HL-60 (cell line): ENCODE measurements at regions not wholly inside any gene's neighbourhood (a gene's known extent, or its start where the extent isn't known, plus 50 kb on each side); places are given as distances from the start of the nearest gene placed in this dataset.

Experiments
- DNase-seq, 2 experiments: peaks; one replicate each; pipeline ENCODE4 v3.0.0-alpha.2; 2010 to 2020; ENCODE audit warnings: low read depth in 1 of 2, low spot score in 1 of 2
- H3K27ac ChIP-seq: fragments of 250-450 bp; sonication (Bioruptor Pico); replicated peaks from 2 replicates; pipeline ENCODE4 v1.5.1; 2020; ENCODE audit warnings: mild to moderate bottlenecking, moderate library complexity
- H3K27me3 ChIP-seq: fragments of 250-450 bp; sonication (Bioruptor Pico); 2 replicates; pipeline ENCODE4 v1.5.1; 2021; ENCODE audit warnings: mild to moderate bottlenecking, moderate library complexity; ENCODE audit not compliant: insufficient read depth, poor library complexity, severe bottlenecking
- H3K4me3 ChIP-seq: replicated peaks from 2 replicates; pipeline ENCODE4 v1.5.1; 2011; ENCODE audit warnings: mild to moderate bottlenecking, control low read depth, low read length; ENCODE audit not compliant: insufficient read depth
- GABPA ChIP-seq: IDR thresholded peaks from 2 replicates; pipeline ENCODE4 v1.6.1; 2012; ENCODE audit warnings: low read depth
- POLR2AphosphoS5 ChIP-seq: IDR thresholded peaks from 2 replicates; pipeline ENCODE4 v1.6.1; 2012; ENCODE audit warnings: low read depth
- SPI1 ChIP-seq: IDR thresholded peaks from 2 replicates; pipeline ENCODE4 v1.6.1; 2012; ENCODE audit warnings: low read depth, mild to moderate bottlenecking, borderline replicate concordance
- TF ChIP-seq, protein P1 (sequence below): IDR thresholded peaks from 2 replicates; pipeline ENCODE4 v1.6.1; 2012; ENCODE audit warnings: low read depth; ENCODE audit not compliant: insufficient replicate concordance
- TF ChIP-seq, protein P2 (sequence below): IDR thresholded peaks from one replicate; pipeline ENCODE4 v1.5.1; 2011; ENCODE audit warnings: low read length, control low read depth, inconsistent platforms; ENCODE audit not compliant: insufficient read depth

DNA sequence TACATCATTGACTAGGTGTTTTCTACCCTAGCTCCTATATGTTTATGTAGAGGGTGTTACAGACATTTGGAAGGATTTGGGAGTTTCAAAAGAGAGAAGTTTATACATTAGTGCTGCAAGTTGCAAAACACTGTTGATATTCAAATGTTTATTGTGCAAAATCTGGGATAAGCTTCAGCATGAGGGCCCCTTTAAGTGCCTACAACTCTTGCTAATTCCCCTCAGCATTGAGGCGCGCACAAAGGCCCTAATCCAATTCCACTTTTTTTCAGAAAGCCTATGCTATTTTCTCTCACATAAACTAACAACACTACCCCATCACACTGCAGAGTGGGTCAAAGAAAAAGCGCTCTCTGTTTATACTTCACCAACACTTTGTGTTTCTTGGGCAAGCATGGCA is 208.0 kb downstream of the NR2F2 start:
- no peak for DNase-seq
- TF ChIP-seq, protein P1, sequence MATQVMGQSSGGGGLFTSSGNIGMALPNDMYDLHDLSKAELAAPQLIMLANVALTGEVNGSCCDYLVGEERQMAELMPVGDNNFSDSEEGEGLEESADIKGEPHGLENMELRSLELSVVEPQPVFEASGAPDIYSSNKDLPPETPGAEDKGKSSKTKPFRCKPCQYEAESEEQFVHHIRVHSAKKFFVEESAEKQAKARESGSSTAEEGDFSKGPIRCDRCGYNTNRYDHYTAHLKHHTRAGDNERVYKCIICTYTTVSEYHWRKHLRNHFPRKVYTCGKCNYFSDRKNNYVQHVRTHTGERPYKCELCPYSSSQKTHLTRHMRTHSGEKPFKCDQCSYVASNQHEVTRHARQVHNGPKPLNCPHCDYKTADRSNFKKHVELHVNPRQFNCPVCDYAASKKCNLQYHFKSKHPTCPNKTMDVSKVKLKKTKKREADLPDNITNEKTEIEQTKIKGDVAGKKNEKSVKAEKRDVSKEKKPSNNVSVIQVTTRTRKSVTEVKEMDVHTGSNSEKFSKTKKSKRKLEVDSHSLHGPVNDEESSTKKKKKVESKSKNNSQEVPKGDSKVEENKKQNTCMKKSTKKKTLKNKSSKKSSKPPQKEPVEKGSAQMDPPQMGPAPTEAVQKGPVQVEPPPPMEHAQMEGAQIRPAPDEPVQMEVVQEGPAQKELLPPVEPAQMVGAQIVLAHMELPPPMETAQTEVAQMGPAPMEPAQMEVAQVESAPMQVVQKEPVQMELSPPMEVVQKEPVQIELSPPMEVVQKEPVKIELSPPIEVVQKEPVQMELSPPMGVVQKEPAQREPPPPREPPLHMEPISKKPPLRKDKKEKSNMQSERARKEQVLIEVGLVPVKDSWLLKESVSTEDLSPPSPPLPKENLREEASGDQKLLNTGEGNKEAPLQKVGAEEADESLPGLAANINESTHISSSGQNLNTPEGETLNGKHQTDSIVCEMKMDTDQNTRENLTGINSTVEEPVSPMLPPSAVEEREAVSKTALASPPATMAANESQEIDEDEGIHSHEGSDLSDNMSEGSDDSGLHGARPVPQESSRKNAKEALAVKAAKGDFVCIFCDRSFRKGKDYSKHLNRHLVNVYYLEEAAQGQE, result no peak
- TF ChIP-seq GABPA (no peak), SPI1 (no peak), POLR2AphosphoS5 (no peak)
- TF ChIP-seq, protein P2, sequence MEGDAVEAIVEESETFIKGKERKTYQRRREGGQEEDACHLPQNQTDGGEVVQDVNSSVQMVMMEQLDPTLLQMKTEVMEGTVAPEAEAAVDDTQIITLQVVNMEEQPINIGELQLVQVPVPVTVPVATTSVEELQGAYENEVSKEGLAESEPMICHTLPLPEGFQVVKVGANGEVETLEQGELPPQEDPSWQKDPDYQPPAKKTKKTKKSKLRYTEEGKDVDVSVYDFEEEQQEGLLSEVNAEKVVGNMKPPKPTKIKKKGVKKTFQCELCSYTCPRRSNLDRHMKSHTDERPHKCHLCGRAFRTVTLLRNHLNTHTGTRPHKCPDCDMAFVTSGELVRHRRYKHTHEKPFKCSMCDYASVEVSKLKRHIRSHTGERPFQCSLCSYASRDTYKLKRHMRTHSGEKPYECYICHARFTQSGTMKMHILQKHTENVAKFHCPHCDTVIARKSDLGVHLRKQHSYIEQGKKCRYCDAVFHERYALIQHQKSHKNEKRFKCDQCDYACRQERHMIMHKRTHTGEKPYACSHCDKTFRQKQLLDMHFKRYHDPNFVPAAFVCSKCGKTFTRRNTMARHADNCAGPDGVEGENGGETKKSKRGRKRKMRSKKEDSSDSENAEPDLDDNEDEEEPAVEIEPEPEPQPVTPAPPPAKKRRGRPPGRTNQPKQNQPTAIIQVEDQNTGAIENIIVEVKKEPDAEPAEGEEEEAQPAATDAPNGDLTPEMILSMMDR, result no peak
- Histone ChIP-seq H3K27ac (no peak overlapping the region), H3K4me3 (no peak overlapping the region), H3K27me3 (no peaks in the 10 kb centered on the region)

DNA sequence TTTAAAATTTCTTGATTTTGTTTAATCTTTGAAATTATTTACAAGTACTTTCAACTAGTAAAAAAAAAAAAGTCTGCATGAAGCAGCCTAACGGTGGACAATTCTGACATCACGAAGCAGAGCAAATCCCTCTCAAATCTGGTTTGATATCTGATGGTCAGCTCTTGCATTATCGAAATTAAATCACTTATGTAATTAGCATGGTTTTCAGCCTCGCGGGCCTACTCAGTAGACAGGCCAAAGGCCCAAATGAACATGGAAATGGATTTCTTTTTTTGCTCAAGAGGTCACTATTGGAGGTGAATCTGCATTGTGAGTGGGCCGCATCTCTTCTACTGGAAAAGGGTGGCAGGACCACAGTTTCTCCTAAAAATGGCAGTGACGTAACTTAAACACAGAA is 209.8 kb downstream of the NR2F2 start:
- no peaks in the 10 kb centered on the region for H3K27me3 ChIP-seq
- H3K27ac ChIP-seq, result no peak overlapping the region
- H3K4me3 ChIP-seq, result no peak overlapping the region
- no peak for TF ChIP-seq GABPA
- no peak for TF ChIP-seq POLR2AphosphoS5
- TF ChIP-seq SPI1, result no peak
- TF ChIP-seq, protein P1, result no peak
- TF ChIP-seq, protein P2, result no peak
- no peak for DNase-seq

DNA sequence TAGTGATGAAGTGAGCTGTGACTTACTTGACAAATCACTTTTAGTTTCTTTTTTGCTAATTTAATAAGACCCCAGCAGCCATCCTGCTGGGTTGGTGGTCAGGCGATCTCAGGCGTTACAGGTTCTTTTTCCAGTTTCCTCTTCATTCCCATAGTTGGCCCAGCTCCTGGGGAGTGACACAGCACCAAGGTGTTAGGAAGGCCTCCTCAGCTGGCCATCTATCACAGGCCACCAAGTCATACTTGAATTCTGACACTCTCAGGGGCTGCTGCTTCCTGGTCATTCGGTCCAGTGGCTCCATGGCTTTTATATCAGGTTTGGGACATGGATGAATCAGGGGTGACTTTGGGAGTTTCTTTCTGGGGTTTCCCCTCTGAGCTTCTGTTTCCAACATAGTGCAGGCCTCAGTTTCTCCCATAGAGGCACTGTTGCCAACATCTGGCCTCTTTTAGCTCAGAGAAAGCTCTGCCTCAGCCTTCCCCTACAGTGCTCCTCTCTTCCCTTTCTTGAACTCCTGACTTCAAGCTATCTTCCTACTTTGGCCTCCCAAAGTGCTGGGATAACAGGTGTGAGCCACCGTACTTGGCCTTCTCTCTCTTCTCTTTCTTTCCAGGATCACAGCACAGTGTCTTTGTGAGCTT is 211.8 kb downstream of the NR2F2 start:
- DNase-seq, result no peak
- no peaks in the 10 kb centered on the region for H3K27me3 ChIP-seq
- no peak overlapping the region for H3K4me3 ChIP-seq
- H3K27ac ChIP-seq, result no peak overlapping the region
- TF ChIP-seq GABPA, result no peak
- TF ChIP-seq POLR2AphosphoS5, result no peak
- TF ChIP-seq, protein P2, result no peak

DNA sequence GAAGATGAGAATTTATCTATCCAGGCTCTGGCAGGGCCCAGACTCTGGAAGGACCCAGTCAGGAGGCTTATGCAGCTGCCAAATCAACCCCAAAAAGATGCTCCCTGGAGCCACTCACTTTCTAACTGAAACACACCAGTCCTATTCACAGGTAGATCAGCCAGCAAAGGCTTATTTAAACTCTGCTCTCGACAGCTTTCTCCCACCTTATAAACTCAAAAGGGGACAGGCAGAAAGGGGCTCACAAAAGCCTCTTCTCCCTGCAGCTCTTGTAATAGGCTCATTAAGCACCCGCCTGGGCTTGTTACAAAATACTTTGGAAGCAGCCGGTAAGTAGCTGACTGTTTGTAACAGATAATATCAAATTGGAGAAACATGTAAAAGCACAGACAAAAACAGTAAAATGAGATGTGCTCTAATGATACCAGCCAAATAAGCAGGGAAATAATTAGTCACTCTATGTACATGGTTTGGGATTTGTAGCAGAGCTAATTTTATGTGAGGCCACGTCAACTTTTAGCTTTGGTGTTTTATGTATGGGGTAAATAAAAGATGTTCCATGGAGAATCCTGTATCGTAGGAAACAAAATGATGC is 213.8 kb downstream of the NR2F2 start:
- no peak for DNase-seq
- Histone ChIP-seq H3K27me3 (no peaks in the 10 kb centered on the region), H3K4me3 (no peak overlapping the region), H3K27ac (no peak overlapping the region)
- no peak for TF ChIP-seq SPI1
- TF ChIP-seq, protein P2, result no peak
- TF ChIP-seq GABPA, result no peak
- TF ChIP-seq, protein P1, result no peak
- TF ChIP-seq POLR2AphosphoS5, result no peak
